Endothelial cell of umbilical vein (primary cell): ENCODE measurements at regions not wholly inside any gene's neighbourhood (a gene's known extent, or its start where the extent isn't known, plus 50 kb on each side); places are given as distances from the start of the nearest gene placed in this dataset.

ENCODE experiments used
- BruUV-seq: library from RNA; stranded (reverse); fragments of 400-500 nt; replicated peaks from 2 replicates; lab custom pipeline; 2021; lab: Mats Ljungman, UMichigan
- CTCF ChIA-PET: fragments of 300-600, 350-600 bp; sonication (Branson Sonifier 250); formaldehyde crosslinking; loops from one replicate; lab custom pipeline; 2021; ENCODE audit warnings: antibody characterized with exemption, inconsistent platforms; lab: Charles Lee
- POLR2A ChIA-PET: fragments of 300-600, 350-600 bp; sonication (Branson Sonifier 250); formaldehyde crosslinking; loops from one replicate; lab custom pipeline; 2021; ENCODE audit warnings: antibody characterized with exemption, inconsistent platforms; lab: Charles Lee
- DNase-seq: peaks from one replicate; pipeline ENCODE4 v3.0.0-alpha.2; 2011; ENCODE audit warnings: low read depth, low spot score
- FAIRE-seq: peaks from 2 replicates; lab custom pipeline; 2011; peaks lifted over from hg19 to GRCh38; lab: Jason Lieb, UNC
- H2AFZ ChIP-seq: 2 replicates; pipeline ENCODE4 v1.6.0; 2012; ENCODE audit warnings: low read depth, low read length, control low read depth, inconsistent platforms
- H3K27ac ChIP-seq: 2 replicates; pipeline ENCODE4 v1.5.1; 2011; ENCODE audit warnings: low read depth, mild to moderate bottlenecking, control low read depth, low read length, moderate library complexity; ENCODE audit not compliant: insufficient read depth
- H3K27me3 ChIP-seq, 2 experiments: 2 replicates each; pipeline versions ENCODE4 v1.6.0 to v1.6.1; 2011; ENCODE audit warnings: low read length in 2 of 2, mixed read lengths in 1 of 2; ENCODE audit not compliant: control insufficient read depth in 2 of 2, insufficient read depth in 2 of 2
- H3K36me3 ChIP-seq, 2 experiments: 2 replicates in 1 of 2; 3 replicates in 1 of 2; pipeline ENCODE4 v1.5.1; 2011; ENCODE audit warnings: low read length in 2 of 2, mild to moderate bottlenecking in 1 of 2, moderate library complexity in 1 of 2; ENCODE audit not compliant: control insufficient read depth in 2 of 2, insufficient read depth in 2 of 2; ENCODE audit errors: extremely low read depth in 1 of 2
- H3K4me1 ChIP-seq: 3 replicates; pipeline ENCODE4 v1.5.1; 2011; ENCODE audit warnings: mild to moderate bottlenecking, low read length; ENCODE audit not compliant: control insufficient read depth, insufficient read depth; ENCODE audit errors: extremely low read depth
- H3K4me2 ChIP-seq: 2 replicates; pipeline ENCODE4 v1.6.1; 2011; ENCODE audit warnings: low read length, control low read depth, mixed read lengths; ENCODE audit not compliant: insufficient read depth
- H3K4me3 ChIP-seq, 3 experiments: fragments of 200-600 bp in 1 of 3; sonication (generic), shearing (Covaris generic) in 1 of 3; replicated peaks in 1 of 3; 2 replicates each; pipeline ENCODE4 v1.5.1; 2011 to 2016; ENCODE audit warnings: control low read depth in 3 of 3, low read length in 3 of 3, mild to moderate bottlenecking in 2 of 3, inconsistent platforms in 1 of 3, low read depth in 1 of 3, moderate library complexity in 1 of 3; ENCODE audit not compliant: insufficient read depth in 1 of 3
- H3K79me2 ChIP-seq: 2 replicates; pipeline ENCODE4 v1.6.0; 2012; ENCODE audit warnings: low read length, inconsistent platforms; ENCODE audit not compliant: control insufficient read depth, insufficient read depth
- H3K9ac ChIP-seq: replicated peaks from 2 replicates; pipeline ENCODE3; 2011; ENCODE audit warnings: low read length, control low read depth; ENCODE audit not compliant: insufficient read depth; ENCODE audit errors: extremely low read depth
- H3K9me1 ChIP-seq: replicated peaks from 3 replicates; pipeline ENCODE4 v1.6.0; 2011; ENCODE audit warnings: mild to moderate bottlenecking, low read length; ENCODE audit not compliant: control insufficient read depth, insufficient read depth; ENCODE audit errors: extremely low read depth
- H3K9me3 ChIP-seq: replicated peaks from 2 replicates; pipeline ENCODE4 v1.5.1; 2012; ENCODE audit warnings: low read length, inconsistent platforms; ENCODE audit not compliant: control insufficient read depth, insufficient read depth
- H4K20me1 ChIP-seq: replicated peaks from 2 replicates; pipeline ENCODE3; 2011; ENCODE audit warnings: mild to moderate bottlenecking, low read length; ENCODE audit not compliant: control insufficient read depth, insufficient read depth; ENCODE audit errors: extremely low read depth
- CTCF ChIP-seq, 2 donors: IDR thresholded peaks; 1 replicate in 1 of 2; 2 replicates in 1 of 2; pipeline ENCODE4 v1.5.1; 2011; ENCODE audit warnings: low read length in 2 of 2, mild to moderate bottlenecking in 2 of 2, moderate library complexity in 2 of 2, control low read depth in 1 of 2, inconsistent platforms in 1 of 2, low read depth in 1 of 2; ENCODE audit not compliant: insufficient read depth in 1 of 2; ENCODE audit errors: extremely low read depth in 1 of 2
- FOS ChIP-seq: IDR thresholded peaks from 2 replicates; pipeline ENCODE4 v1.6.1; 2011; ENCODE audit warnings: mild to moderate bottlenecking, low read length, moderate library complexity, borderline replicate concordance; ENCODE audit not compliant: insufficient read depth
- GATA2 ChIP-seq: IDR thresholded peaks from 2 replicates; pipeline ENCODE4 v1.7.0; 2011; ENCODE audit warnings: low read depth, mild to moderate bottlenecking, moderate library complexity, mixed read lengths, low read length; ENCODE audit not compliant: insufficient read length, insufficient read depth
- JUN ChIP-seq: IDR thresholded peaks from 2 replicates; pipeline ENCODE4 v1.6.1; 2011; ENCODE audit warnings: borderline replicate concordance, low read depth; ENCODE audit not compliant: insufficient read length, insufficient read depth
- MYC ChIP-seq: IDR thresholded peaks from one replicate; pipeline ENCODE4 v1.6.1; 2011; ENCODE audit warnings: mild to moderate bottlenecking, low read depth, low read length
- POLR2A ChIP-seq: IDR thresholded peaks from 2 replicates; pipeline ENCODE4 v1.6.1; 2012; ENCODE audit warnings: low read depth, mild to moderate bottlenecking, control low read depth, low read length
- POLR2AphosphoS5 ChIP-seq: IDR thresholded peaks from 2 replicates; pipeline ENCODE4 v1.6.1; 2012; ENCODE audit warnings: low read depth, mild to moderate bottlenecking, control low read depth, low read length, moderate library complexity; ENCODE audit not compliant: insufficient read depth
- dilution Hi-C: fragments of 300-500 bp; cut with MboI; formaldehyde crosslinking; loops from one replicate; pipeline ENCODE4 v1.15.0; 2019; ENCODE audit warnings: low sequenced_read_pairs; ENCODE audit not compliant: extremely low pct_ligation_motif_present
- intact Hi-C: fragments of 100-400 bp; cut with micrococcal nuclease; formaldehyde crosslinking; loops from one replicate; pipeline ENCODE4 v1.10.0; 2022

DNA sequence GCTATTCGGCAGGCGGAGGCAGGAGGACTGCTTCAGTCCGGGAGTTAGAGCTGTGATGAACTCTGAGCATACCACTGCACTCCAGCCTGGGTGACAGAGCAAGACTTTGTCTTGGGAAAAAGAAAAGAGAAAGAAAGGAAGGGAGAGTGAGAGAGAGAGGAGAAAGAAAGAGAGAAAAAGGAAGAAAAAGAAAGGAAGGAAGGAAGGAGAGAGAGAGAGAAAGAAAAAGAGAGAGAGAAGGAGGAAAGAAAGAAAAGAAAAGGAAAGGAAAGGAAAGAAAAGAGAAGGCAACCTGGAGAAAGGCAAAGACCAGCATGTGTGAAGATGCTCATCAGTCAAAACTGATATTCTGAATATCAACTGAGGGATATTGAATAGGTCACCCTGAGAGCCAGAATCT is 143.1 kb upstream of the SASH1 start:
- no peak for DNase-seq
- Histone ChIP-seq H3K9me3 (no peaks in the 10 kb centered on the region), H3K27ac (no peak overlapping the region), H3K4me2 (no peak overlapping the region), H3K4me1 (no peaks in the 10 kb centered on the region), H3K9ac (no peak overlapping the region), H4K20me1 (no peaks in the 10 kb centered on the region), H3K9me1 (no peaks in the 10 kb centered on the region), H3K4me3 (no peak overlapping the region), H3K36me3 (no peaks in the 10 kb centered on the region), H2AFZ (no peak overlapping the region), H3K27me3 (no peaks in the 10 kb centered on the region), H3K79me2 (no peaks in the 10 kb centered on the region)
- ChIA-PET CTCF (interaction anchor here (4.5 kb wide), 1 partner anchor 19 kb away, joined by 21 read pairs; no protein-coding TSS in a partner anchor), POLR2A (no interaction called here)
- no TSS peak for BruUV-seq
- FAIRE-seq, result no peak
- dilution Hi-C loops (no loop called here), intact Hi-C loops (no loop called here)
- no peak for TF ChIP-seq MYC
- TF ChIP-seq FOS, result no peak
- TF ChIP-seq JUN, result no peak
- TF ChIP-seq GATA2, result no peak
- TF ChIP-seq CTCF (IDR thresholded peaks at IDR 0.05; ENCODE audit: extremely low read depth in 1 of 2, insufficient read depth in 1 of 2, low read depth in 1 of 2, low read length in 2 of 2), result no peak
- no peak for TF ChIP-seq POLR2A
- TF ChIP-seq POLR2AphosphoS5, result no peak
